ENCODE measurements at regions not wholly inside any gene's neighbourhood (a gene's known extent, or its start where the extent isn't known, plus 50 kb on each side); places are given as distances from the start of the nearest gene placed in this dataset.
"Not testable (repeated sequence)": the region's sequence is repeated elsewhere in the genome, so short reads cannot be mapped to it uniquely, and the experiment has no call there.

GRCh38 chr2:2646433-2647051 is 315.5 kb upstream of the MYT1L start:
- H3K4me1 Mint-ChIP-seq, result peaks cover 38% of the 10 kb centered on the region

GRCh38 chr2:2645162-2645855 is 314.2 kb upstream of the MYT1L start:
- Mint-ChIP-seq H3K27me3 (no peaks in the 10 kb centered on the region), H3K27ac (peak overlapping the region; percentile 48), H3K4me3 (no peak overlapping the region), H3K4me1 (peaks cover 38% of the 10 kb centered on the region), H3K9me3 (no peaks in the 10 kb centered on the region), H3K36me3 (no peaks in the 10 kb centered on the region)

More at GRCh38 chr2:2646433-2647051, 315.5 kb upstream of the MYT1L start:
- Mint-ChIP-seq H3K9me3 (no peaks in the 10 kb centered on the region), H3K36me3 (no peaks in the 10 kb centered on the region), H3K4me3 (peak overlapping the region; percentile 64), H3K27me3 (no peaks in the 10 kb centered on the region), H3K27ac (peak overlapping the region; percentile 71)

GRCh38 chr2:2644751-2645150 is 313.7 kb upstream of the MYT1L start:
- not testable (repeated sequence) for H3K27ac Mint-ChIP-seq, H3K36me3 Mint-ChIP-seq, H3K4me3 Mint-ChIP-seq, H3K9me3 Mint-ChIP-seq, H3K27me3 Mint-ChIP-seq
- peaks cover 38% of the 10 kb centered on the region for H3K4me1 Mint-ChIP-seq

- Mint-ChIP-seq H3K4me1 (peaks cover 38% of the 10 kb centered on the region), H3K4me3 (no peak overlapping the region), H3K27me3 (no peaks in the 10 kb centered on the region), H3K27ac (peak overlapping the region; percentile 56), H3K36me3 (no peaks in the 10 kb centered on the region), H3K9me3 (no peaks in the 10 kb centered on the region)
These were observed 313.0 kb upstream of the MYT1L start for GRCh38 chr2:2644040-2644439.

- H3K27me3 Mint-ChIP-seq, result no peaks in the 10 kb centered on the region
- no peak overlapping the region for H3K27ac Mint-ChIP-seq
- H3K4me1 Mint-ChIP-seq, result peaks cover 38% of the 10 kb centered on the region
- H3K4me3 Mint-ChIP-seq, result no peak overlapping the region
- no peaks in the 10 kb centered on the region for H3K9me3 Mint-ChIP-seq
- H3K36me3 Mint-ChIP-seq, result no peaks in the 10 kb centered on the region
These were observed 312.1 kb upstream of the MYT1L start for GRCh38 chr2:2642906-2643890.

- H3K4me1 Mint-ChIP-seq, result peaks cover 25% of the 10 kb centered on the region
- no peak overlapping the region for H3K27ac Mint-ChIP-seq
These were observed 310.7 kb upstream of the MYT1L start for GRCh38 chr2:2641541-2642410.

GRCh38 chr2:2640818-2641217 is 309.7 kb upstream of the MYT1L start:
- no peaks in the 10 kb centered on the region for H3K36me3 Mint-ChIP-seq
- H3K27me3 Mint-ChIP-seq, result no peaks in the 10 kb centered on the region
- H3K4me1 Mint-ChIP-seq, result peaks cover 15% of the 10 kb centered on the region
- no peak overlapping the region for H3K4me3 Mint-ChIP-seq
- no peak overlapping the region for H3K27ac Mint-ChIP-seq
- no peaks in the 10 kb centered on the region for H3K9me3 Mint-ChIP-seq

More at GRCh38 chr2:2641541-2642410, 310.7 kb upstream of the MYT1L start:
- H3K4me3 Mint-ChIP-seq, result no peak overlapping the region
- H3K9me3 Mint-ChIP-seq, result no peaks in the 10 kb centered on the region
- no peaks in the 10 kb centered on the region for H3K27me3 Mint-ChIP-seq
- H3K36me3 Mint-ChIP-seq, result no peaks in the 10 kb centered on the region

- Mint-ChIP-seq H3K4me3 (no peak overlapping the region), H3K4me1 (peaks cover 11% of the 10 kb centered on the region), H3K9me3 (no peaks in the 10 kb centered on the region), H3K27me3 (no peaks in the 10 kb centered on the region), H3K36me3 (no peaks in the 10 kb centered on the region), H3K27ac (no peak overlapping the region)
These were observed 309.3 kb upstream of the MYT1L start for GRCh38 chr2:2640371-2640770.

GRCh38 chr2:2639251-2640139 is 308.4 kb upstream of the MYT1L start:
- no peak overlapping the region for H3K4me3 Mint-ChIP-seq
- no peaks in the 10 kb centered on the region for H3K9me3 Mint-ChIP-seq
- H3K27me3 Mint-ChIP-seq, result no peaks in the 10 kb centered on the region
- H3K4me1 Mint-ChIP-seq, result peaks cover 8% of the 10 kb centered on the region
- peak overlapping the region; percentile 35 for H3K27ac Mint-ChIP-seq
- no peaks in the 10 kb centered on the region for H3K36me3 Mint-ChIP-seq

- no peaks in the 10 kb centered on the region for H3K27me3 Mint-ChIP-seq
- no peak overlapping the region for H3K27ac Mint-ChIP-seq
- peaks cover under 1% of the 10 kb centered on the region for H3K4me1 Mint-ChIP-seq
- no peaks in the 10 kb centered on the region for H3K9me3 Mint-ChIP-seq
- H3K4me3 Mint-ChIP-seq, result no peak overlapping the region
- H3K36me3 Mint-ChIP-seq, result no peaks in the 10 kb centered on the region
These were observed 307.6 kb upstream of the MYT1L start for GRCh38 chr2:2638547-2639220.

- Mint-ChIP-seq H3K27me3 (no peaks in the 10 kb centered on the region), H3K27ac (no peak overlapping the region), H3K4me3 (no peak overlapping the region), H3K9me3 (no peaks in the 10 kb centered on the region), H3K36me3 (no peaks in the 10 kb centered on the region), H3K4me1 (no peaks in the 10 kb centered on the region)
These were observed 305.7 kb upstream of the MYT1L start for GRCh38 chr2:2636813-2637212.

- H3K36me3 Mint-ChIP-seq, result no peaks in the 10 kb centered on the region
- no peaks in the 10 kb centered on the region for H3K4me1 Mint-ChIP-seq
- H3K27ac Mint-ChIP-seq, result no peak overlapping the region
- no peaks in the 10 kb centered on the region for H3K27me3 Mint-ChIP-seq
- no peaks in the 10 kb centered on the region for H3K9me3 Mint-ChIP-seq
- H3K4me3 Mint-ChIP-seq, result no peak overlapping the region
These were observed 304.0 kb upstream of the MYT1L start for GRCh38 chr2:2635025-2635528.

- Mint-ChIP-seq H3K4me3 (no peak overlapping the region), H3K9me3 (no peaks in the 10 kb centered on the region), H3K27me3 (no peaks in the 10 kb centered on the region), H3K4me1 (no peaks in the 10 kb centered on the region), H3K27ac (no peak overlapping the region), H3K36me3 (no peaks in the 10 kb centered on the region)
These were observed 301.9 kb upstream of the MYT1L start for GRCh38 chr2:2633017-2633416.

GRCh38 chr2:2623939-2624338 is 292.9 kb upstream of the MYT1L start:
- Mint-ChIP-seq H3K4me1 (no peaks in the 10 kb centered on the region), H3K4me3 (no peak overlapping the region), H3K27me3 (no peaks in the 10 kb centered on the region), H3K9me3 (no peaks in the 10 kb centered on the region), H3K27ac (no peak overlapping the region), H3K36me3 (no peaks in the 10 kb centered on the region)
